DOHH2 (cell line): ENCODE measurements at regions not wholly inside any gene's neighbourhood (a gene's known extent, or its start where the extent isn't known, plus 50 kb on each side); places are given as distances from the start of the nearest gene placed in this dataset.

Experiments used
- H3F3A ChIP-seq: fragments of 200-600 bp; sonication (generic), shearing (Covaris generic); 2 replicates; pipeline ENCODE4 v1.6.0; 2016; ENCODE audit warnings: antibody characterized with exemption, mild to moderate bottlenecking; ENCODE audit not compliant: control insufficient read depth, insufficient read depth
- H3K27ac ChIP-seq: fragments of 200-600 bp; sonication (generic); 2 replicates; pipeline ENCODE4 v1.5.1; 2014; ENCODE audit warnings: low read depth, mild to moderate bottlenecking, low read length, moderate library complexity
- H3K27me3 ChIP-seq: fragments of 200-600 bp; sonication (generic); 2 replicates; pipeline ENCODE4 v1.6.1; 2014; ENCODE audit warnings: mild to moderate bottlenecking, low read length, mixed read lengths; ENCODE audit not compliant: control insufficient read depth
- H3K36me3 ChIP-seq: fragments of 200-600 bp; sonication (generic); 2 replicates; pipeline ENCODE4 v1.6.1; 2014; ENCODE audit warnings: mild to moderate bottlenecking, low read length, moderate library complexity, mixed read lengths; ENCODE audit not compliant: control insufficient read depth
- H3K4me1 ChIP-seq: fragments of 200-600 bp; sonication (generic); 2 replicates; pipeline ENCODE4 v1.6.1; 2014; ENCODE audit warnings: mild to moderate bottlenecking, low read length, mixed read lengths; ENCODE audit not compliant: control insufficient read depth
- H3K4me2 ChIP-seq: fragments of 200-600 bp; sonication (generic); 2 replicates; pipeline ENCODE4 v1.6.0; 2014; ENCODE audit warnings: mild to moderate bottlenecking, low read length, moderate library complexity
- H3K4me3 ChIP-seq: fragments of 200-600 bp; sonication (generic); 2 replicates; pipeline ENCODE4 v1.5.1; 2014; ENCODE audit warnings: mild to moderate bottlenecking, low read length, mixed read lengths
- H3K79me2 ChIP-seq: fragments of 200-600 bp; sonication (generic); 2 replicates; pipeline ENCODE4 v1.6.1; 2014; ENCODE audit warnings: mild to moderate bottlenecking, low read length, mixed read lengths; ENCODE audit not compliant: control insufficient read depth
- H3K9me2 ChIP-seq: fragments of 200-600 bp; sonication (generic); replicated peaks from 2 replicates; pipeline ENCODE4 v1.6.1; 2014; ENCODE audit warnings: mild to moderate bottlenecking, low read length, mixed read lengths; ENCODE audit not compliant: control insufficient read depth
- H3K9me3 ChIP-seq: fragments of 200-600 bp; sonication (generic); 2 replicates; pipeline ENCODE4 v1.6.1; 2014; ENCODE audit warnings: antibody characterized with exemption, low read length, mixed read lengths; ENCODE audit not compliant: control insufficient read depth, insufficient read depth
- H4K20me1 ChIP-seq: fragments of 200-600 bp; sonication (generic); 2 replicates; pipeline ENCODE4 v1.6.0; 2014; ENCODE audit warnings: low read depth, mild to moderate bottlenecking, antibody characterized with exemption, low read length, moderate library complexity; ENCODE audit not compliant: control insufficient read depth, insufficient read depth
- EZH2phosphoT487 ChIP-seq: fragments of 200-600 bp; sonication (generic); IDR thresholded peaks from 2 replicates; pipeline ENCODE4 v1.6.1; 2017; ENCODE audit warnings: borderline replicate concordance, mild to moderate bottlenecking, antibody characterized with exemption, low read length, moderate library complexity, mixed read lengths
- TF ChIP-seq, protein P1 (sequence below): fragments of 200-600 bp; sonication (generic); IDR thresholded peaks from one replicate; pipeline ENCODE4 v1.5.1; 2014; ENCODE audit warnings: antibody characterized with exemption, mild to moderate bottlenecking, low read depth, low read length; ENCODE audit not compliant: poor library complexity, severe bottlenecking

DNA sequence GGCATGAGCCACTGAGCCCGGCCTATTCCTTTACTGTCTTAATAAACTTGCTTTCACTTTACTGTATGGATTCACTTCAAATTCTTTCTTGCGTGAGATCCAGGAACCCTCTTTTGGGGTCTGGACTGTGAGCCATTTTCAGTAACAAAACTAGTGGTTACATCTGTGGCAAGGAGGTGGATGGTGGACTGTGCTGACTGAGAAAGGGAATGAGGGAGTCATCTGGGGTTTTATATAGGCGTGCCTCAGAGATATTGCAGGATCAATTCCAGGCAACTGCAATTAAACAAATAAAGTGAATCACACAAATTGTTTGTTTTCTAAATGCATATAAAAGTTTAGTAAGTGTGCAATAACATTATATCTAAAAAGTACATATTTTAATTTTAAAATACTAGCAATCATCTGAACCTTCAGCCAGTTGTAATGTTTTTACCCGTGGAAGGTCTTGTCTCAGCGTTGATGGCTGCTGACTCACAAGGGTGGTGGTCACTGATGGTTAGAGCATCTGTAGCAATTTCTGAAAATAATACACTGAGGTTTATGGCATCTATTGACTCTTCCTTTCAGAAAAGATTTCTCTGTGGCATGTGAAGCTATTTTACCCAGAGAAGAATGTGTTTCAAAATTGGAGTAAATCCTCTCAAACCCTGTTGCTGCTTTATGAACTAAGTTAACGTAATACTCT is 111.4 kb upstream of the FKBP1C start:
- Histone ChIP-seq H3K4me2 (no peak overlapping the region), H3F3A (no peaks in the 10 kb centered on the region), H4K20me1 (no peaks in the 10 kb centered on the region), H3K9me2 (no peaks in the 10 kb centered on the region), H3K4me1 (no peaks in the 10 kb centered on the region), H3K27me3 (no peaks in the 10 kb centered on the region), H3K79me2 (no peaks in the 10 kb centered on the region), H3K36me3 (no peaks in the 10 kb centered on the region), H3K27ac (no peak overlapping the region), H3K4me3 (no peak overlapping the region), H3K9me3 (no peaks in the 10 kb centered on the region)
- TF ChIP-seq, protein P1, sequence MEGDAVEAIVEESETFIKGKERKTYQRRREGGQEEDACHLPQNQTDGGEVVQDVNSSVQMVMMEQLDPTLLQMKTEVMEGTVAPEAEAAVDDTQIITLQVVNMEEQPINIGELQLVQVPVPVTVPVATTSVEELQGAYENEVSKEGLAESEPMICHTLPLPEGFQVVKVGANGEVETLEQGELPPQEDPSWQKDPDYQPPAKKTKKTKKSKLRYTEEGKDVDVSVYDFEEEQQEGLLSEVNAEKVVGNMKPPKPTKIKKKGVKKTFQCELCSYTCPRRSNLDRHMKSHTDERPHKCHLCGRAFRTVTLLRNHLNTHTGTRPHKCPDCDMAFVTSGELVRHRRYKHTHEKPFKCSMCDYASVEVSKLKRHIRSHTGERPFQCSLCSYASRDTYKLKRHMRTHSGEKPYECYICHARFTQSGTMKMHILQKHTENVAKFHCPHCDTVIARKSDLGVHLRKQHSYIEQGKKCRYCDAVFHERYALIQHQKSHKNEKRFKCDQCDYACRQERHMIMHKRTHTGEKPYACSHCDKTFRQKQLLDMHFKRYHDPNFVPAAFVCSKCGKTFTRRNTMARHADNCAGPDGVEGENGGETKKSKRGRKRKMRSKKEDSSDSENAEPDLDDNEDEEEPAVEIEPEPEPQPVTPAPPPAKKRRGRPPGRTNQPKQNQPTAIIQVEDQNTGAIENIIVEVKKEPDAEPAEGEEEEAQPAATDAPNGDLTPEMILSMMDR, result no peak
- no peak for TF ChIP-seq EZH2phosphoT487

DNA sequence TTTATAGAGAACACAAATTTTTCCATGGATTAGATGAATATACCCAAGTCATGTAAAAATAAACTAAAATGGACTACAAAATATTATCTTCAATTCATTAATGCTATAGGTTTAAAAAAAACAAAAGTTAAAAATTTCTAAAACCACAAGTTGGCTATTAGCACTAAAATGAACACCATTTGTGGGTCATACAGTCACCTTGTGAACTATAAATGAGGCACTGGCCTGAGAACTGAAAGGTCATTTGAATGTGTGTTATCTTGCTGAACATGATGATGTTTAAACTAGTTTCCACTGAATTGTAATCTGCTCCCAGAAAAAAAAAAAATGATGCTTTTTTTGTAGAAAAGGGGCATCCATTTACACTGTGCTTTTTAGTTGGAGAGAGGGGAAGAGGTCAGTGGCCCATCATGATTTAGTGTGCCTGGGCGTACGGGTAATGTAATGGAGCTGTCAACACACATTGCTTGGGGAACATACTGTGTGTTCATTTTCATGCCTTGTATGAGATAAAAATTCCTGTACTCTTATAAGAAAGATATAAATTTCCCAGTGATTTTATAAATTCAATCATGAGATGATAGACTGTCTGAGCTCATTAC is 96.6 kb upstream of the FKBP1C start:
- H3K9me2 ChIP-seq, result no peaks in the 10 kb centered on the region
- H3F3A ChIP-seq, result no peaks in the 10 kb centered on the region
- no peak overlapping the region for H3K27ac ChIP-seq
- no peaks in the 10 kb centered on the region for H4K20me1 ChIP-seq
- no peaks in the 10 kb centered on the region for H3K9me3 ChIP-seq
- no peak overlapping the region for H3K4me2 ChIP-seq
- no peaks in the 10 kb centered on the region for H3K79me2 ChIP-seq
- no peaks in the 10 kb centered on the region for H3K36me3 ChIP-seq
- H3K27me3 ChIP-seq, result no peaks in the 10 kb centered on the region
- TF ChIP-seq, protein P1, result no peak
- no peak for TF ChIP-seq EZH2phosphoT487
- H3K4me1 ChIP-seq, result no peaks in the 10 kb centered on the region
- H3K4me3 ChIP-seq, result no peak overlapping the region

DNA sequence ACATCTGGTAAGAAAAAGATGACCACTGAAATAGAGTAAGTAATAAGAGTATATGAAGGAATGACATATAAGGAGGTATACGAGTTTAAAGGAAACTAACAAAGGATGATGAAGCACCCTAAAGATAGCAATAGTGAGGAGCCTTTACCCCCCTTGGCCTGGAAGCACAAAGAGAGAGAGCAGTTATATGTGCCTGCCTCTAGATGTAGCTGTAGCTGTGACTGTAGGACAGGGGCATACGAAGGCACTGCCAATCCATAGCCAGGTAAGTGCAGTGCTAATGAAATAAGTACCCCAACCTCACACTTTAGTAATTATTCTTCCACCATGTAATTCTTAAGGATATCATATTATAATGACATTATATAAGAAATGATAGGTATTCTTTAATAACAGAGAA is 90.1 kb upstream of the FKBP1C start:
- Histone ChIP-seq H3F3A (no peaks in the 10 kb centered on the region), H3K4me3 (no peak overlapping the region), H3K9me3 (no peaks in the 10 kb centered on the region), H3K27me3 (no peaks in the 10 kb centered on the region), H3K9me2 (no peaks in the 10 kb centered on the region), H3K4me1 (no peaks in the 10 kb centered on the region), H3K36me3 (no peaks in the 10 kb centered on the region), H3K79me2 (no peaks in the 10 kb centered on the region), H3K27ac (no peak overlapping the region), H4K20me1 (no peaks in the 10 kb centered on the region), H3K4me2 (no peak overlapping the region)
- no peak for TF ChIP-seq EZH2phosphoT487
- TF ChIP-seq, protein P1, result no peak
